ENCODE measurements at regions not wholly inside any gene's neighbourhood (a gene's known extent, or its start where the extent isn't known, plus 50 kb on each side); places are given as distances from the start of the nearest gene placed in this dataset.

GRCh38 chr7:67595431-67596180, 599.0 kb downstream of the TYW1 start:
- TF ChIP-seq CTCF (IDR thresholded peaks at IDR 0.05) (no peak), POLR2A (IDR thresholded peaks at IDR 0.05; ENCODE audit: low read depth) (no peak), POLR2AphosphoS5 (IDR thresholded peaks at IDR 0.05) (no peak), EP300 (IDR thresholded peaks at IDR 0.05) (no peak)

Measured in esophagus muscularis mucosa (tissue), 4 donors.